ENCODE measurements at regions not wholly inside any gene's neighbourhood (a gene's known extent, or its start where the extent isn't known, plus 50 kb on each side); places are given as distances from the start of the nearest gene placed in this dataset.

DNA sequence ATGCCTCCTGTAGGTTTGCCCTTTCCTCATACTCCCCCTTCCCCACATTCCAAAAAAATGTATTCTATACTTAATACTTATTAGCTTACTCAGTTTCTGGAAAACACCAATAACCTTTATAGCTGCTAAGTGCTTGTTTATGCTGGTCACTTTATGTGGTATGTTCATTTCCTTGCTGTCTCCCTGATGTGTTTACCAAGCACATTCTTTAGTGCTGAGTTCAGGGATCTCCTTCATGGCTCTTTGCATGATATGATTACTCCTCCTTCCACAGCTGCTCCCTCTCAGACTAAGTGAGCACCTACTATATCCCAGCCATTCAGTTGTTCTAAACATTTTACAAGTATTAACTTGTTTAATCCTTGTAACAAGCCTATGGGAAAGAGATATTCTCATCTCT lies 698.3 kb upstream of the FANCL start:
- no peak for TF ChIP-seq PATZ1 (CRISPR knock-in tag; IDR thresholded peaks at IDR 0.05; ENCODE audit: borderline replicate concordance)
- TF ChIP-seq RARB (CRISPR knock-in tag; IDR thresholded peaks at IDR 0.05) = no peak
- no peak for TF ChIP-seq OSR1 (CRISPR knock-in tag; IDR thresholded peaks at IDR 0.05)
- TF ChIP-seq, protein P1, sequence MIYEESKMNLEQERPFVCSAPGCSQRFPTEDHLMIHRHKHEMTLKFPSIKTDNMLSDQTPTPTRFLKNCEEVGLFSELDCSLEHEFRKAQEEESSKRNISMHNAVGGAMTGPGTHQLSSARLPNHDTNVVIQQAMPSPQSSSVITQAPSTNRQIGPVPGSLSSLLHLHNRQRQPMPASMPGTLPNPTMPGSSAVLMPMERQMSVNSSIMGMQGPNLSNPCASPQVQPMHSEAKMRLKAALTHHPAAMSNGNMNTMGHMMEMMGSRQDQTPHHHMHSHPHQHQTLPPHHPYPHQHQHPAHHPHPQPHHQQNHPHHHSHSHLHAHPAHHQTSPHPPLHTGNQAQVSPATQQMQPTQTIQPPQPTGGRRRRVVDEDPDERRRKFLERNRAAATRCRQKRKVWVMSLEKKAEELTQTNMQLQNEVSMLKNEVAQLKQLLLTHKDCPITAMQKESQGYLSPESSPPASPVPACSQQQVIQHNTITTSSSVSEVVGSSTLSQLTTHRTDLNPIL (CRISPR knock-in tag; IDR thresholded peaks at IDR 0.05; ENCODE audit: low read depth) = no peak
- no peak for TF ChIP-seq ZNF8 (CRISPR knock-in tag; IDR thresholded peaks at IDR 0.05)
- no peak for TF ChIP-seq ZFP3 (CRISPR knock-in tag; IDR thresholded peaks at IDR 0.05)
- TF ChIP-seq, protein P2, sequence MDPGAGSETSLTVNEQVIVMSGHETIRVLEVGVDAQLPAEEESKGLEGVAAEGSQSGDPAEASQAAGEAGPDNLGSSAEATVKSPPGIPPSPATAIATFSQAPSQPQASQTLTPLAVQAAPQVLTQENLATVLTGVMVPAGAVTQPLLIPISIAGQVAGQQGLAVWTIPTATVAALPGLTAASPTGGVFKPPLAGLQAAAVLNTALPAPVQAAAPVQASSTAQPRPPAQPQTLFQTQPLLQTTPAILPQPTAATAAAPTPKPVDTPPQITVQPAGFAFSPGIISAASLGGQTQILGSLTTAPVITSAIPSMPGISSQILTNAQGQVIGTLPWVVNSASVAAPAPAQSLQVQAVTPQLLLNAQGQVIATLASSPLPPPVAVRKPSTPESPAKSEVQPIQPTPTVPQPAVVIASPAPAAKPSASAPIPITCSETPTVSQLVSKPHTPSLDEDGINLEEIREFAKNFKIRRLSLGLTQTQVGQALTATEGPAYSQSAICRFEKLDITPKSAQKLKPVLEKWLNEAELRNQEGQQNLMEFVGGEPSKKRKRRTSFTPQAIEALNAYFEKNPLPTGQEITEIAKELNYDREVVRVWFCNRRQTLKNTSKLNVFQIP (CRISPR knock-in tag; IDR thresholded peaks at IDR 0.05; ENCODE audit: borderline replicate concordance, low read depth) = no peak
- TF ChIP-seq SNAI2 (CRISPR knock-in tag; IDR thresholded peaks at IDR 0.05) = no peak
- TF ChIP-seq CSDC2 (CRISPR knock-in tag; IDR thresholded peaks at IDR 0.05) = no peak
- TF ChIP-seq BACH2 (CRISPR knock-in tag; IDR thresholded peaks at IDR 0.05; ENCODE audit: borderline replicate concordance) = no peak

GRCh38 chr2:58938988-58939387 lies 697.9 kb upstream of the FANCL start:
- TF ChIP-seq ZNF8 (CRISPR knock-in tag; IDR thresholded peaks at IDR 0.05) (no peak), TCF4 (CRISPR knock-in tag; IDR thresholded peaks at IDR 0.05; ENCODE audit: borderline replicate concordance) (no peak), BACH2 (CRISPR knock-in tag; IDR thresholded peaks at IDR 0.05; ENCODE audit: borderline replicate concordance) (no peak), ZNF70 (CRISPR knock-in tag; IDR thresholded peaks at IDR 0.05) (no peak), ZNF565 (CRISPR knock-in tag; conservative IDR thresholded peaks at IDR 0.05; ENCODE audit: low read depth) (no peak), TOX (CRISPR knock-in tag; IDR thresholded peaks at IDR 0.05; ENCODE audit: borderline replicate concordance) (no peak), ESRRG (CRISPR knock-in tag; IDR thresholded peaks at IDR 0.05) (no peak), ZFP30 (CRISPR knock-in tag; IDR thresholded peaks at IDR 0.05) (no peak), ARNTL (CRISPR knock-in tag; IDR thresholded peaks at IDR 0.05; ENCODE audit: borderline replicate concordance, low read depth) (no peak), SNAI2 (CRISPR knock-in tag; IDR thresholded peaks at IDR 0.05) (no peak), ZC3H10 (CRISPR knock-in tag; IDR thresholded peaks at IDR 0.05) (no peak), PATZ1 (CRISPR knock-in tag; IDR thresholded peaks at IDR 0.05; ENCODE audit: borderline replicate concordance) (no peak), RARB (CRISPR knock-in tag; IDR thresholded peaks at IDR 0.05) (no peak), GLIS3 (CRISPR knock-in tag; IDR thresholded peaks at IDR 0.05) (no peak)
- TF ChIP-seq, protein P1 (CRISPR knock-in tag; IDR thresholded peaks at IDR 0.05; ENCODE audit: low read depth) = no peak
- no peak for ATAC-seq

More for the DNA sequence above, 698.3 kb upstream of the FANCL start:
- no peak for ATAC-seq

- TF ChIP-seq ZNF70 (CRISPR knock-in tag; IDR thresholded peaks at IDR 0.05) = no peak
- no peak for TF ChIP-seq ZFP3 (CRISPR knock-in tag; IDR thresholded peaks at IDR 0.05)
- TF ChIP-seq ZC3H10 (CRISPR knock-in tag; IDR thresholded peaks at IDR 0.05) = no peak
- no peak for TF ChIP-seq PATZ1 (CRISPR knock-in tag; IDR thresholded peaks at IDR 0.05; ENCODE audit: borderline replicate concordance)
- TF ChIP-seq OSR1 (CRISPR knock-in tag; IDR thresholded peaks at IDR 0.05) = no peak
- TF ChIP-seq BACH2 (CRISPR knock-in tag; IDR thresholded peaks at IDR 0.05; ENCODE audit: borderline replicate concordance) = no peak
- TF ChIP-seq, protein P1 (CRISPR knock-in tag; IDR thresholded peaks at IDR 0.05; ENCODE audit: low read depth) = no peak
- TF ChIP-seq ARNTL (CRISPR knock-in tag; IDR thresholded peaks at IDR 0.05; ENCODE audit: borderline replicate concordance, low read depth) = no peak
- no peak for TF ChIP-seq ZNF565 (CRISPR knock-in tag; conservative IDR thresholded peaks at IDR 0.05; ENCODE audit: low read depth)
- TF ChIP-seq TOX (CRISPR knock-in tag; IDR thresholded peaks at IDR 0.05; ENCODE audit: borderline replicate concordance) = no peak
- no peak for TF ChIP-seq RARB (CRISPR knock-in tag; IDR thresholded peaks at IDR 0.05)
- no peak for TF ChIP-seq ZNF8 (CRISPR knock-in tag; IDR thresholded peaks at IDR 0.05)
- no peak for TF ChIP-seq CSDC2 (CRISPR knock-in tag; IDR thresholded peaks at IDR 0.05)
- TF ChIP-seq TCF4 (CRISPR knock-in tag; IDR thresholded peaks at IDR 0.05; ENCODE audit: borderline replicate concordance) = no peak
- TF ChIP-seq ISL1 (CRISPR knock-in tag; IDR thresholded peaks at IDR 0.05) = no peak
- no peak for TF ChIP-seq PPARA (CRISPR knock-in tag; IDR thresholded peaks at IDR 0.05; ENCODE audit: borderline replicate concordance)
- no peak for TF ChIP-seq ZFP30 (CRISPR knock-in tag; IDR thresholded peaks at IDR 0.05)
- no peak for ATAC-seq
Observed at GRCh38 chr2:58932801-58933200, 691.7 kb upstream of the FANCL start.
